HFFc6 (cell line): ENCODE measurements at regions not wholly inside any gene's neighbourhood (a gene's known extent, or its start where the extent isn't known, plus 50 kb on each side); places are given as distances from the start of the nearest gene placed in this dataset.

Experiments used
- DNase-seq: peaks from one replicate; pipeline ENCODE4 v3.0.0-alpha.2; 2018
- H3K27ac Mint-ChIP-seq: 2 replicates; pipeline ENCODE4 v1.8.0; 2020; ENCODE audit warnings: mild to moderate bottlenecking, mixed read lengths
- H3K27me3 Mint-ChIP-seq: 2 replicates; pipeline ENCODE4 v1.8.0; 2021; ENCODE audit warnings: mild to moderate bottlenecking, moderate library complexity, mixed read lengths; ENCODE audit not compliant: insufficient read depth
- H3K36me3 Mint-ChIP-seq: 2 replicates; pipeline ENCODE4 v1.8.0; 2021; ENCODE audit warnings: low read depth, mixed read lengths
- H3K4me1 Mint-ChIP-seq: 2 replicates; pipeline ENCODE4 v1.8.0; 2020; ENCODE audit warnings: low read depth, mixed read lengths
- H3K4me3 Mint-ChIP-seq: 2 replicates; pipeline ENCODE4 v1.8.0; 2020; ENCODE audit warnings: mild to moderate bottlenecking, moderate library complexity, mixed read lengths
- H3K9me3 Mint-ChIP-seq: 2 replicates; pipeline ENCODE4 v1.8.0; 2020; ENCODE audit warnings: mild to moderate bottlenecking, mixed read lengths
- TF ChIP-seq, protein P1 (sequence below): fragments of 200-600 bp; sonication (generic); IDR thresholded peaks from 2 replicates; pipeline ENCODE4 v1.5.0; 2021; ENCODE audit warnings: antibody characterized with exemption, mild to moderate bottlenecking

DNA sequence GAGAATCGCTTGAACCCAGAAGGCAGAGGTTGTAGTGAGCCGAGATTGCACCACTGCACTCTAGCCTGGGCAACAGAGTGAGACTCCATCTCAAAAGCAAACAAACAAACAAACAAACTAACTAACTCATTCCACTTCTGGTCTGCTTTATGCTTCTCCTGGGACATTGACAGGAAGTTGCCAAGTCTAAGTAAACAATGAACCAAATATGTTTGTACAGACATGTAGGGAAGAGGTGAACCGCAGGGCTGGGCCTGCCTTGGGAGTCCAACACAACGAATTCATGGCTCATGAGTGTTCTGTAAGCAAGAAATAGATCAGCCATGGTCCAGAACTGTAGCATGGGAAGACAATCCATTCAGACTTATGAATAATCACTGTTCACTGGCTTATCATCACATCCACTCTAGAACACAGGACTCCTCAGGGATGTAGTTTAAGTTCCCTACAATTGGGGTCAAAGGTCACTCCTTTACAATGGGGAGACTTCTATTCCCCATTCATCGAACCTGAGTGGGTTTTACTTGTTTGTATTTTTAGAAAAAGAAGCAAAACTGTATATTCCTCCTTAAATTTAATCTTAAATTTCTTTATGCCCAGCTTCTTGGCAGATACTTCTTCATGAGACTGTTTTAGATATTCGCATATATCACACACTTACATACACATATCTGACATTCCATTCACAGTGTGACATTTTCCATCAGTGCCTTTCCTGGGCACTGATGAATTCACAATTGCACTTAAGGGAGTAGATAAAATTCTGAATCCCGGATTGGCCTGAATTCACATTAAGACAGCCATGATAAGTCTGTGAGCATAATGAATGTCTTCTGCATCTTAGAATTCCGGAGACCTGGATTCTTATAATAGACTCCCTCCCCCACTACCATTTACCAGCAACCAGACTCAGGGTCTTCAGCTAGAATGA lies 159.1 kb upstream of the EEPD1 start:
- Mint-ChIP-seq H3K27me3 (peaks cover 7% of the 10 kb centered on the region; the same call in 1 of the 2 replicates), H3K4me3 (no peak overlapping the region), H3K4me1 (peaks cover 22% of the 10 kb centered on the region), H3K9me3 (no peaks in the 10 kb centered on the region), H3K36me3 (no peaks in the 10 kb centered on the region), H3K27ac (no peak overlapping the region)
- TF ChIP-seq, protein P1, sequence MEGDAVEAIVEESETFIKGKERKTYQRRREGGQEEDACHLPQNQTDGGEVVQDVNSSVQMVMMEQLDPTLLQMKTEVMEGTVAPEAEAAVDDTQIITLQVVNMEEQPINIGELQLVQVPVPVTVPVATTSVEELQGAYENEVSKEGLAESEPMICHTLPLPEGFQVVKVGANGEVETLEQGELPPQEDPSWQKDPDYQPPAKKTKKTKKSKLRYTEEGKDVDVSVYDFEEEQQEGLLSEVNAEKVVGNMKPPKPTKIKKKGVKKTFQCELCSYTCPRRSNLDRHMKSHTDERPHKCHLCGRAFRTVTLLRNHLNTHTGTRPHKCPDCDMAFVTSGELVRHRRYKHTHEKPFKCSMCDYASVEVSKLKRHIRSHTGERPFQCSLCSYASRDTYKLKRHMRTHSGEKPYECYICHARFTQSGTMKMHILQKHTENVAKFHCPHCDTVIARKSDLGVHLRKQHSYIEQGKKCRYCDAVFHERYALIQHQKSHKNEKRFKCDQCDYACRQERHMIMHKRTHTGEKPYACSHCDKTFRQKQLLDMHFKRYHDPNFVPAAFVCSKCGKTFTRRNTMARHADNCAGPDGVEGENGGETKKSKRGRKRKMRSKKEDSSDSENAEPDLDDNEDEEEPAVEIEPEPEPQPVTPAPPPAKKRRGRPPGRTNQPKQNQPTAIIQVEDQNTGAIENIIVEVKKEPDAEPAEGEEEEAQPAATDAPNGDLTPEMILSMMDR = no peak
- DNase-seq = no peak

DNA sequence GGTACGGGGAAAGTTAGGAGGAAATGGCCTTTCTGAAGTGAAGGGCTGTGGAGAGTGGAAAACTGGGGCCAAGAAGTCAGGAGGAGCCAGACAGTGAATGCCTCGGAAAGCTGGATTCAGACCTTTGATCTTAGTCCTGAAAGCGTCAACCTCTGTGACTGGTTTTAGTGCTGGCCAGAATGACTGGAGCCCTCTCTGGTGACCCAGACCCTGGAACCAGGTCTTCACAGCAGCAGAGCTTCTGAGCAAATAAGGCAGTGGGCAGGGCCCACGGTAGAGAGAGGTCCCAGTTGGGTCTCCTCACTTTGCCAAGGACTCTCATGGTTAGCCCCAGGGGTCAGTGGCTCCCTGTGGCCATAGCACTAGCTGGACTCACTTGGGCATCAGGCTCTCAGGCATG lies 157.7 kb upstream of the EEPD1 start:
- no peaks in the 10 kb centered on the region for H3K36me3 Mint-ChIP-seq

DNA sequence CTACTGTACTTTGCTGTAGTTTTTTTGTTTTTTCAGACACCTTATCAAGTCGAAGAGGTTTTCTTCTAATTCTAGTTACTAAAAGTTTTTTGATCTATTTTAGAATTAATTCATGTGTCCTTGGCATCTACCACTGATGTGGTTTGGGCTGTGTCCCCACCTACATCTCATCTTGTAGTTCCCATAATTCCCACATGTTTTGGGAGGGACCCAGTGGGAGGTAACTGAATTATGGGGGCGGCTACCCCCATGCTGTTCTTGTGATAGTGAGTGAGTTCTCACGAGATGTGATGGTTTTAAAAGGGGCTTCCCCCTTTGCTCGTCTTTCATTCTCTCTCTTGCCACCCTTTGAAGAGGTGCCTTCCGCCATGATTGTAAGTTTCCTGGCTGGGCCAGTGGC lies 154.6 kb upstream of the EEPD1 start:
- H3K36me3 Mint-ChIP-seq = no peaks in the 10 kb centered on the region
- H3K27me3 Mint-ChIP-seq = peaks cover 5% of the 10 kb centered on the region; the same call in 1 of the 2 replicates
- H3K9me3 Mint-ChIP-seq = no peaks in the 10 kb centered on the region
- DNase-seq = no peak
- no peak overlapping the region for H3K4me3 Mint-ChIP-seq
- TF ChIP-seq, protein P1 = no peak
- H3K4me1 Mint-ChIP-seq = peaks cover 14% of the 10 kb centered on the region
- no peak overlapping the region for H3K27ac Mint-ChIP-seq

More for the DNA sequence above, 157.7 kb upstream of the EEPD1 start:
- no peak overlapping the region for H3K4me3 Mint-ChIP-seq
- TF ChIP-seq, protein P1 = no peak
- H3K27me3 Mint-ChIP-seq = peaks cover 6% of the 10 kb centered on the region; the same call in 1 of the 2 replicates
- no peak overlapping the region for H3K27ac Mint-ChIP-seq
- no peak for DNase-seq
- peaks cover 22% of the 10 kb centered on the region for H3K4me1 Mint-ChIP-seq
- H3K9me3 Mint-ChIP-seq = no peaks in the 10 kb centered on the region

DNA sequence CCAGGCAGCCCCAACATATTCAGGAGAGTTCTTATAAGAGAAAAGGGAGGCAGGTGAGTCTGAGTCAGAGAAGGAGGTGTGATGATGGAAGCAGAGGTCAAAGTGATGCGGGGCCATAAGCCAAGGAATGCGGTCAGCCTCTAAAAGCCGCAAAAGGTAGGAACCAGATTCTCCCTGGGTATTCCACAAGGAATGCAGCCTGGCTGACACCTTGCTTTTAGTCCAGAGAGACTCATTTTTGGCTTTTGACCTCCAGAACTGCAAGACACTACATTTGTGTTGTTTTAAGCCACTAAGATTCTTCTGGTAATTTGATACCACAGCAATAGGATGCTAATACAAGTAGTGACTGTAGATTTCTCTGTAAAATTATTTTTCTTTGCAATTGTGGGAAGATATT lies 151.5 kb upstream of the EEPD1 start:
- Mint-ChIP-seq H3K27ac (no peak overlapping the region), H3K27me3 (peaks cover 5% of the 10 kb centered on the region), H3K9me3 (no peaks in the 10 kb centered on the region), H3K36me3 (no peaks in the 10 kb centered on the region), H3K4me3 (no peak overlapping the region), H3K4me1 (peaks cover 9% of the 10 kb centered on the region; the same call in 1 of the 2 replicates)
- DNase-seq = peak; percentile 18
- TF ChIP-seq, protein P1 = no peak

DNA sequence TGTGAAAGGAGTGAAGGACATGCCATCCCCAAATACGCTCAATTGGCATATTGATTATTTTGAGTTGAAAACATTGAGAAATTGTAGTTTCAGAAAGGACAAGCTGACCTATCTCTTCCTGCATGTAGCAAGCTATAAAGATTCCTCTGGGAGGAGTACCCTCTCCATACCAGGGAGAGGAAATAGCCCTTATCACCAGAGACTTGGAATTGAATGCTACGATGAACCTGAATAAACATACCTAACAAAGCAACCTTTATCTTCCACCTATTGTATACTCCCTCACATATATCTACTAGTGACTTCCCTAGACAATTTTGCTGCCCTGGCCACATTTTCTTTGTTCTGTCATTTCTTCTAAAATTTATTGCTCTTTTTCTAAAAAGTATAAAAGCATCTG lies 150.2 kb upstream of the EEPD1 start:
- TF ChIP-seq, protein P1 = no peak
- no peak for DNase-seq
- Mint-ChIP-seq H3K4me3 (no peak overlapping the region), H3K36me3 (no peaks in the 10 kb centered on the region), H3K4me1 (peaks cover 9% of the 10 kb centered on the region; the same call in 1 of the 2 replicates), H3K27ac (no peak overlapping the region), H3K27me3 (peaks cover 5% of the 10 kb centered on the region), H3K9me3 (no peaks in the 10 kb centered on the region)
